Parathyroid adenoma (tissue), 2 donors: ENCODE measurements at regions not wholly inside any gene's neighbourhood (a gene's known extent, or its start where the extent isn't known, plus 50 kb on each side); places are given as distances from the start of the nearest gene placed in this dataset.

Experiments
- H2AFZ ChIP-seq: fragments of 300-600 bp; sonication (generic); one replicate; pipeline ENCODE4 v1.7.0; 2017; ENCODE audit warnings: antibody characterized with exemption, mild to moderate bottlenecking
- H3K27ac ChIP-seq: fragments of 300-600 bp; sonication (generic); one replicate; pipeline ENCODE4 v1.7.0; 2017
- H3K27me3 ChIP-seq: fragments of 300-600 bp; sonication (generic); one replicate; pipeline ENCODE4 v1.7.0; 2017; ENCODE audit warnings: low read length; ENCODE audit not compliant: control insufficient read depth, insufficient read depth
- H3K36me3 ChIP-seq: fragments of 300-600 bp; sonication (generic); one replicate; pipeline ENCODE4 v1.7.0; 2017; ENCODE audit warnings: low read length; ENCODE audit not compliant: control insufficient read depth, insufficient read depth
- H3K4me1 ChIP-seq: fragments of 300-600 bp; sonication (generic); one replicate; pipeline ENCODE4 v1.7.0; 2017; ENCODE audit warnings: control low read depth
- H3K4me2 ChIP-seq: fragments of 300-600 bp; sonication (generic); one replicate; pipeline ENCODE4 v1.7.0; 2017; ENCODE audit warnings: low read length
- H3K4me3 ChIP-seq: fragments of 300-600 bp; sonication (generic); one replicate; pipeline ENCODE4 v1.7.0; 2017; ENCODE audit warnings: low read depth, low read length
- H3K79me2 ChIP-seq: fragments of 300-600 bp; sonication (generic); one replicate; pipeline ENCODE4 v1.7.0; 2017; ENCODE audit warnings: control low read depth
- H3K9ac ChIP-seq: fragments of 300-600 bp; sonication (generic); one replicate; pipeline ENCODE4 v1.7.0; 2017; ENCODE audit warnings: mild to moderate bottlenecking
- H3K9me3 ChIP-seq: fragments of 300-600 bp; sonication (generic); one replicate; pipeline ENCODE4 v1.7.0; 2017; ENCODE audit warnings: low read length; ENCODE audit not compliant: control insufficient read depth
- CTCF ChIP-seq: fragments of 300-600 bp; sonication (generic); IDR thresholded peaks from one replicate; pipeline ENCODE4 v1.7.0; 2017; ENCODE audit warnings: antibody characterized with exemption, mild to moderate bottlenecking
- donor health status: primary hyperparathyroidism.

- H3K27me3 ChIP-seq: no peaks in the 10 kb centered on the region
- no peak overlapping the region for H3K4me2 ChIP-seq
- no peaks in the 10 kb centered on the region for H3K9me3 ChIP-seq
- H3K9ac ChIP-seq: no peak overlapping the region
- H3K4me1 ChIP-seq: no peaks in the 10 kb centered on the region
- no peaks in the 10 kb centered on the region for H3K79me2 ChIP-seq
- no peak for TF ChIP-seq CTCF
- H3K4me3 ChIP-seq: no peak overlapping the region
- H3K27ac ChIP-seq: no peak overlapping the region
- no peaks in the 10 kb centered on the region for H3K36me3 ChIP-seq
- H2AFZ ChIP-seq: no peak overlapping the region
Measured at GRCh38 chr1:168419736-168420135, 124.1 kb downstream of the XCL2 start.

- Histone ChIP-seq H3K4me3 (no peak overlapping the region), H3K27me3 (no peaks in the 10 kb centered on the region), H3K4me1 (no peaks in the 10 kb centered on the region), H3K79me2 (no peaks in the 10 kb centered on the region), H3K9ac (no peak overlapping the region), H3K9me3 (no peaks in the 10 kb centered on the region), H2AFZ (no peak overlapping the region), H3K27ac (no peak overlapping the region), H3K4me2 (no peak overlapping the region), H3K36me3 (no peaks in the 10 kb centered on the region)
- TF ChIP-seq CTCF: no peak
Measured at GRCh38 chr1:168416220-168416619, 127.6 kb downstream of the XCL2 start.

GRCh38 chr1:168414914-168415313 is 128.9 kb downstream of the XCL2 start:
- no peak overlapping the region for H3K4me3 ChIP-seq
- H3K36me3 ChIP-seq: no peaks in the 10 kb centered on the region
- no peak overlapping the region for H3K27ac ChIP-seq
- no peak overlapping the region for H3K4me2 ChIP-seq
- no peak for TF ChIP-seq CTCF
- H2AFZ ChIP-seq: no peak overlapping the region
- no peaks in the 10 kb centered on the region for H3K9me3 ChIP-seq
- no peaks in the 10 kb centered on the region for H3K79me2 ChIP-seq
- H3K9ac ChIP-seq: no peak overlapping the region
- H3K27me3 ChIP-seq: no peaks in the 10 kb centered on the region
- no peaks in the 10 kb centered on the region for H3K4me1 ChIP-seq

GRCh38 chr1:168410464-168410863 is 129.8 kb downstream of the TBX19 start:
- Histone ChIP-seq H3K4me2 (no peak overlapping the region), H2AFZ (no peak overlapping the region), H3K79me2 (no peaks in the 10 kb centered on the region), H3K27me3 (no peaks in the 10 kb centered on the region), H3K27ac (no peak overlapping the region), H3K4me1 (no peaks in the 10 kb centered on the region), H3K9ac (no peak overlapping the region), H3K9me3 (no peaks in the 10 kb centered on the region), H3K4me3 (no peak overlapping the region), H3K36me3 (no peaks in the 10 kb centered on the region)
- no peak for TF ChIP-seq CTCF

GRCh38 chr1:168408884-168409283 is 128.2 kb downstream of the TBX19 start:
- H3K4me3 ChIP-seq: no peak overlapping the region
- no peak for TF ChIP-seq CTCF
- H3K9ac ChIP-seq: no peak overlapping the region
- no peaks in the 10 kb centered on the region for H3K27me3 ChIP-seq
- H3K27ac ChIP-seq: no peak overlapping the region
- H3K9me3 ChIP-seq: no peaks in the 10 kb centered on the region
- no peak overlapping the region for H3K4me2 ChIP-seq
- H3K36me3 ChIP-seq: no peaks in the 10 kb centered on the region
- no peaks in the 10 kb centered on the region for H3K79me2 ChIP-seq
- no peak overlapping the region for H2AFZ ChIP-seq
- H3K4me1 ChIP-seq: no peaks in the 10 kb centered on the region
